ENCODE measurements at regions not wholly inside any gene's neighbourhood (a gene's known extent, or its start where the extent isn't known, plus 50 kb on each side); places are given as distances from the start of the nearest gene placed in this dataset.

GRCh38 chr10:124303662-124304418 is 114.9 kb downstream of the OAT start:
- Mint-ChIP-seq H3K9me3 (peaks cover 22% of the 10 kb centered on the region), H3K4me3 (no peak overlapping the region), H3K36me3 (ENCODE audit: low read depth) (peaks cover 4% of the 10 kb centered on the region), H3K27me3 (ENCODE audit: insufficient read depth) (peaks cover 4% of the 10 kb centered on the region), H3K27ac (no peak overlapping the region), H3K4me1 (no peaks in the 10 kb centered on the region)
- Histone ChIP-seq H3K27me3 (ENCODE audit: control insufficient read depth, insufficient read depth, low read length, poor library complexity, severe bottlenecking) (no peaks in the 10 kb centered on the region), H3K4me3 (ENCODE audit: low read length) (no peak overlapping the region), H3K9ac (ENCODE audit: extremely low read depth, low read length, poor library complexity, severe bottlenecking) (no peak overlapping the region), H3K36me3 (ENCODE audit: control insufficient read depth, insufficient read depth, low read length) (no peaks in the 10 kb centered on the region), H3K4me1 (ENCODE audit: control insufficient read depth, insufficient read depth, low read length) (no peaks in the 10 kb centered on the region), H3K9me3 (ENCODE audit: control insufficient read depth, low read length) (peaks cover 15% of the 10 kb centered on the region), H3K27ac (ENCODE audit: low read depth, low read length) (no peak overlapping the region)
- 90% methylated on average over 2 to 6 of the region's 6 CpGs for WGBS, 2 experiments (ENCODE audit: insufficient coverage in 1 of 2, insufficient read length in 1 of 2)
- TF ChIP-seq, protein P1, sequence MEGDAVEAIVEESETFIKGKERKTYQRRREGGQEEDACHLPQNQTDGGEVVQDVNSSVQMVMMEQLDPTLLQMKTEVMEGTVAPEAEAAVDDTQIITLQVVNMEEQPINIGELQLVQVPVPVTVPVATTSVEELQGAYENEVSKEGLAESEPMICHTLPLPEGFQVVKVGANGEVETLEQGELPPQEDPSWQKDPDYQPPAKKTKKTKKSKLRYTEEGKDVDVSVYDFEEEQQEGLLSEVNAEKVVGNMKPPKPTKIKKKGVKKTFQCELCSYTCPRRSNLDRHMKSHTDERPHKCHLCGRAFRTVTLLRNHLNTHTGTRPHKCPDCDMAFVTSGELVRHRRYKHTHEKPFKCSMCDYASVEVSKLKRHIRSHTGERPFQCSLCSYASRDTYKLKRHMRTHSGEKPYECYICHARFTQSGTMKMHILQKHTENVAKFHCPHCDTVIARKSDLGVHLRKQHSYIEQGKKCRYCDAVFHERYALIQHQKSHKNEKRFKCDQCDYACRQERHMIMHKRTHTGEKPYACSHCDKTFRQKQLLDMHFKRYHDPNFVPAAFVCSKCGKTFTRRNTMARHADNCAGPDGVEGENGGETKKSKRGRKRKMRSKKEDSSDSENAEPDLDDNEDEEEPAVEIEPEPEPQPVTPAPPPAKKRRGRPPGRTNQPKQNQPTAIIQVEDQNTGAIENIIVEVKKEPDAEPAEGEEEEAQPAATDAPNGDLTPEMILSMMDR (conservative IDR thresholded peaks at IDR 0.05): no peak
- DNase-seq: no peak

GRCh38 chr10:124302951-124303505 is 115.7 kb downstream of the OAT start:
- TF ChIP-seq, protein P1 (conservative IDR thresholded peaks at IDR 0.05): no peak
- Histone ChIP-seq H3K4me3 (ENCODE audit: low read length) (no peak overlapping the region), H3K27ac (ENCODE audit: low read depth, low read length) (no peak overlapping the region), H3K27me3 (ENCODE audit: control insufficient read depth, insufficient read depth, low read length, poor library complexity, severe bottlenecking) (no peaks in the 10 kb centered on the region), H3K36me3 (ENCODE audit: control insufficient read depth, insufficient read depth, low read length) (no peaks in the 10 kb centered on the region), H3K4me1 (ENCODE audit: control insufficient read depth, insufficient read depth, low read length) (no peaks in the 10 kb centered on the region), H3K9ac (ENCODE audit: extremely low read depth, low read length, poor library complexity, severe bottlenecking) (no peak overlapping the region), H3K9me3 (ENCODE audit: control insufficient read depth, low read length) (peaks cover 15% of the 10 kb centered on the region)
- peaks cover 4% of the 10 kb centered on the region for H3K27me3 Mint-ChIP-seq (ENCODE audit: insufficient read depth)
- no peak overlapping the region for H3K27ac Mint-ChIP-seq
- no peak overlapping the region for H3K4me3 Mint-ChIP-seq
- WGBS, 2 experiments (ENCODE audit: insufficient coverage in 1 of 2, insufficient read length in 1 of 2): 86 to 87% methylated on average over 5 to 8 of the region's 8 CpGs
- no peaks in the 10 kb centered on the region for H3K4me1 Mint-ChIP-seq
- H3K36me3 Mint-ChIP-seq (ENCODE audit: low read depth): peaks cover 4% of the 10 kb centered on the region
- DNase-seq: no peak
- H3K9me3 Mint-ChIP-seq: peaks cover 22% of the 10 kb centered on the region

- no peak overlapping the region for H3K4me3 ChIP-seq (ENCODE audit: low read length)
- peaks cover 15% of the 10 kb centered on the region for H3K9me3 ChIP-seq (ENCODE audit: control insufficient read depth, low read length)
- no peaks in the 10 kb centered on the region for H3K36me3 ChIP-seq (ENCODE audit: control insufficient read depth, insufficient read depth, low read length)
- H3K27me3 Mint-ChIP-seq (ENCODE audit: insufficient read depth): peaks cover 4% of the 10 kb centered on the region
- no peaks in the 10 kb centered on the region for H3K4me1 ChIP-seq (ENCODE audit: control insufficient read depth, insufficient read depth, low read length)
- H3K4me3 Mint-ChIP-seq: no peak overlapping the region
- no peaks in the 10 kb centered on the region for H3K4me1 Mint-ChIP-seq
- H3K27me3 ChIP-seq (ENCODE audit: control insufficient read depth, insufficient read depth, low read length, poor library complexity, severe bottlenecking): no peaks in the 10 kb centered on the region
- peaks cover 4% of the 10 kb centered on the region for H3K36me3 Mint-ChIP-seq (ENCODE audit: low read depth)
- H3K9ac ChIP-seq (ENCODE audit: extremely low read depth, low read length, poor library complexity, severe bottlenecking): no peak overlapping the region
- peaks cover 22% of the 10 kb centered on the region for H3K9me3 Mint-ChIP-seq
- DNase-seq: no peak
- 67 to 75% methylated on average over 4 to 9 of the region's 9 CpGs for WGBS, 2 experiments (ENCODE audit: insufficient coverage in 1 of 2, insufficient read length in 1 of 2)
- TF ChIP-seq, protein P1 (conservative IDR thresholded peaks at IDR 0.05): no peak
- no peak overlapping the region for H3K27ac ChIP-seq (ENCODE audit: low read depth, low read length)
- H3K27ac Mint-ChIP-seq: no peak overlapping the region
These were observed 117.0 kb downstream of the OAT start for GRCh38 chr10:124301736-124302135.
